HG02642 (cell line): ENCODE measurements at regions not wholly inside any gene's neighbourhood (a gene's known extent, or its start where the extent isn't known, plus 50 kb on each side); places are given as distances from the start of the nearest gene placed in this dataset.
A peak's percentile ranks its signal among the peaks of the same experiment; 100 is the strongest.
"Not testable (repeated sequence)": the region's sequence is repeated elsewhere in the genome, so short reads cannot be mapped to it uniquely, and the experiment has no call there.

Experiments
- ATAC-seq: cut with Tn5 transposase; IDR thresholded peaks from one replicate; pipeline ENCODE4 v1.9.1; 2021; ENCODE audit warnings: mild to moderate bottlenecking; ENCODE audit not compliant: unreplicated experiment, poor library complexity

- no peak for ATAC-seq
Measured at GRCh38 chr3:168806871-168807270, 711.1 kb upstream of the GOLIM4 start.

- ATAC-seq, result no peak
Measured at GRCh38 chr3:168803536-168803935, 707.8 kb upstream of the GOLIM4 start.

DNA sequence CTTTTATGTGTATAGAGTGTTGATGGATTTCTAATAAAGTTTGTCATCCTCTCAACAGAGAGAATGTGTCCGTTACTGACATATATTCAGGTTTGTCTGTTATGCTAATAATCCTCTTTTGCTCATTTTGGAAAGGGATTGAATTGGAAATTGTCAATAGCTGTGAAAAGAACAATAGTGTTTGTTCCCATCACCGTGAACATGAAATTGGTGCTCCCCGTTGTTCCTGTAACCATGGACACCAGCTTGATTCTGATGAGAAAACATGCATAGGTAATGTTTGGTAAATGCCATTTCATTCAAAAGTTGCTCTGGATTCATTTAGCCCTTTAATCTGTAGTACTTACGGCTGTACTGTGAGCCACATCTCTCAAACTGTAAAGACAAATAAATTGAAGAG, 707.0 kb upstream of the GOLIM4 start:
- ATAC-seq, result no peak

GRCh38 chr3:168801794-168802193, 706.1 kb upstream of the GOLIM4 start:
- ATAC-seq, result no peak

DNA sequence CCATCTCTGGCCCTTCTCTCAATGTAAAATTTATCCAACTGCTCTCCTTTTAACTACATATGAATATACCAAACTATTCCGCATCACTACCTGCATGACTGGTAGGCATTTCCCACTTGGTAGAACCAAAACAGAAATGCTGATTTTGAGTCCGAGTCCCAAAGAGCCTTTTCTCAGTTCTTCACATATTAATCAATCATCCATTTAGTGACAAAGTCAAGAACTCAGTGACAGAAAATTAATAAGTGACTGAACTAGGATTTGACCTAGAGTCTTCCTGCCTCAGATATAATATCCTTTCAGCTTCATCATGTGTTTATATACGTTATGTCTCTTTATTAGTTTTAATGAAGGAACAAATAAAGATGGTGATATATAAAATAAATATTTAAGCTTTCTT, 700.6 kb upstream of the GOLIM4 start:
- no peak for ATAC-seq

DNA sequence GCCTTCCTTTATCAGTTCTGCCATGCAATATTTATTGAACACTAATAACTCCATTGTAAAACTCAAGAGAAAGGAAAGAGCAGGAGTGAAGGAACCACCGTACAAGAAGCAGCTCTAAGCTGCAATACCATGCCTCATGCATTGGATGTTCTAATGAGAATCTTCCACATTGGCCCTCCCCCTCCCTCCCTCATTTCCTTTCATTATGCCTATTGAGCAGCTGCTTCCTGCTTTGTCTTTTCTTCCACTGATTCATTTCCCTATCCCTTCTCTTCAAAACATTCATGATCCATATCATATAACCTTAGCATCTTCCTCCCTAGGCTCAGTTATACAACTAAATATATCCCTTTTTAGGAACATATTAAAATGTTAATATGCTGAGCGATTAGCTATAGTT, 698.7 kb upstream of the GOLIM4 start:
- ATAC-seq, result no peak

DNA sequence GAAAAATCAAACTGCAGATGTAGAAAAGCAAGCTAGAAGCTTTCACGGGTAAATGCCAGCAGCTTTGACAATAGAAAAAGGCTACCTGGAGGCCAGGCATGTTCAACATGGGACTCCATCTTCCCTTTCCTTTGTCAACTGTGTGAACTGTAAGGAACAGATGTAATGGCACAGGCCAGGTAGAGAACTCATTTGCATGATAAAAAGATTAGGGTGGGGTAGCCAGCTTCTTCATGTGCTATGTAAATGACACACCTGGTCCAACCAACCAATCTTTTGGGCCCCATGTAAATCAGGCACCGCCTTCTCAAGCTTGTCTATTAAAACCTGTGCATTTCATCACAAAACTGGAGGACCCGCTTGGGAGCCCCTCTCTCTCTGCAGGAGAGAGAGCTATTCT, 686.5 kb upstream of the GOLIM4 start:
- ATAC-seq, result no peak

GRCh38 chr3:168779970-168780645, 684.4 kb upstream of the GOLIM4 start:
- not testable (repeated sequence) for ATAC-seq

GRCh38 chr3:168753724-168754123, 658.0 kb upstream of the GOLIM4 start:
- no peak for ATAC-seq

DNA sequence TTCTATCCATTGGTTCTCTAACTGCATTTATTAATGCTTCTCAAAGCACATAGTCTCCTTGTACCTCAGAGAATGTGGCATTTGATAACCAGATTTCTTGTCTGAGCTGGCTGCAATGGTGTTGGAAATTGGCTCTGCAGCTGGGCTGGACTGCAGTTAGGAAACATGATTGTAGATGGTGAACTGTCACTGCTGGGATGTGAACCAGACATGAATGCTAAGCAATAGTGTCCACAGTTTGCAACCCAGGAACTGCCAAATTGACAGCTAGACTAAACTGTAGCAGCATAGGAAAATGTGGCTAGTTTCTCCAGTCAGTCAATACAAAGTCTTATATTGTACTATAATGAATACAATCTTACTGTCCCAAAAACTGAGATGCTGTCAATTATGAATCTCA, 656.6 kb upstream of the GOLIM4 start:
- ATAC-seq, result no peak

- ATAC-seq, result no peak
Measured at GRCh38 chr3:168747697-168748096, 652.0 kb upstream of the GOLIM4 start.

DNA sequence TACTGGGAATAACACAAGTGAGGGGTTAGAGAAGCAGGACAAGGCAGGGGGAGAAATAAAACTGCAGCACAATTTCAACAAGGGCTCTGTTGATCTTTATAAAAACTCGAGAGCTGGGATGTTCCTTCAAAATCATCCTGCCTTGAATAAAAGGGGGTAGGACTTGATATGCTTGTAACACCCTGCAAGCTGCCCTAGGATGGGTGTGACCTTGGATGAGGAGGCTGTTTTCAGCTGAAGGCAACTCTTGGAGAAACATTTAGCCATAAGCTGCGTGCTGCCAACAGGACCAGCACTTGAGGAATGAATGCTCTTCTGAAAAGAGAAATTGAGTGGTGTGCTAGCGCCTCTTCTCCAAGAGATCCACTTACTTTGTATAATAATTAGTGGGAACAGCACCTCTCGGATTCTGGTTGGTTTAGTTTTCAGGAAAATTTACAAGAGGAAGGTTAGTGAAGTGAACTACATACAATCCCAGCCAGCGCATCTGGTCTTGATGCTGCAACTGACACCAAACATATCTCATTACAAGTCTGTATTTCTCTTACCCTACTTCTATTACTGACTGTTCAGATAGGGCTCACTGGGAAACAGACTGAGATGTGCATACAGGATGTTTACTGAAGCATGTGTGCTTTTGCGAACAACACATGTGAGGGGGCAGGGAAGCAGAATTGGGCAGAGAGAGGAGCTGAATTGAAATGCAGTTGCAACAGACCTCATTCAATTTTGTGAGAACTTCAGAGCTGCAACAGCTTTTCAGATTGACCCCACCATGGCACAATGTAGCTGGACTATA, 643.0 kb upstream of the GOLIM4 start:
- no peak for ATAC-seq

DNA sequence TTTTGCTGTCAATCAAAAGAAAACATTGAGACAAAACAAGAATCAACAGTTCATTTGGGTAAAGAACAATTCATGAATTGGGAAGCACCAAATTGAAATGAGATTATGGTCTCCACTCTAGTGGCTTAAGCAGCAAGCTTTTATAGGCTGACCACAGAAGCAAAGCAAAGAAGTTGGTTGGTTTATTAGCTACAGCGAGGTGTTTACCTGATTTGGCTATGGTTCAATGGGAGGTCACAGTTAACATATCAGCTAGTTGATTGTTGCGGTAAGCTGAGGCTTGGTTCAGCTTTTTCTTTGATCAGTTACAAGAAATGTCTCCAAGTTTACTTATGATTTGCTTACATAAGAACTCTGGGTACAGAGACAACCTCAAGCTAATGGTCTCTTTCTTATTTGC, 640.5 kb upstream of the GOLIM4 start:
- ATAC-seq, result no peak

GRCh38 chr3:168730073-168730472, 634.3 kb upstream of the GOLIM4 start:
- ATAC-seq, result no peak

- ATAC-seq, result no peak
Measured at GRCh38 chr3:168722091-168722490, 626.4 kb upstream of the GOLIM4 start.

GRCh38 chr3:168714609-168715240, 619.0 kb upstream of the GOLIM4 start:
- ATAC-seq, result peak; percentile 95

- ATAC-seq, result no peak
Measured at GRCh38 chr3:168709073-168709472, 613.3 kb upstream of the GOLIM4 start.

GRCh38 chr3:168707900-168708299, 612.2 kb upstream of the GOLIM4 start:
- no peak for ATAC-seq

- ATAC-seq, result no peak
Measured at GRCh38 chr3:168705412-168705811, 609.7 kb upstream of the GOLIM4 start.

DNA sequence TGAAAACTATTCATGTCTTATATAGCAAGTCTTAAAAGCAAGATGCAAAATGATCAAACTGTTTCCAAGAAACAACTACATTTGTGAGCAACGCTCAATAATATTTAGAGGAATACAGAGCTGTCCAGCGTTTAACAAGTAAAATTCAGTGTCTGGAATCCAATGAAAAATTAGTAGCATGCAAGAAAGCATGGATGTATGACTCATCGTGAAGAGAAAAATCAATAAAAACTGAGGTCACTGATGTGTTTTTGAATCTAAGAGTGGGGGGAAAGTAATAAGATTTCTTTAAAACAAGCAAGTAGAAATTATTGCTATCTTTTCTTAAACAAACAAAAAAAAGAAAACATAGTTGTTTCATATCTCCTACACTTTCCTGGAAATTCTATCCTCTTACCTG, 600.3 kb upstream of the GOLIM4 start:
- ATAC-seq, result no peak

DNA sequence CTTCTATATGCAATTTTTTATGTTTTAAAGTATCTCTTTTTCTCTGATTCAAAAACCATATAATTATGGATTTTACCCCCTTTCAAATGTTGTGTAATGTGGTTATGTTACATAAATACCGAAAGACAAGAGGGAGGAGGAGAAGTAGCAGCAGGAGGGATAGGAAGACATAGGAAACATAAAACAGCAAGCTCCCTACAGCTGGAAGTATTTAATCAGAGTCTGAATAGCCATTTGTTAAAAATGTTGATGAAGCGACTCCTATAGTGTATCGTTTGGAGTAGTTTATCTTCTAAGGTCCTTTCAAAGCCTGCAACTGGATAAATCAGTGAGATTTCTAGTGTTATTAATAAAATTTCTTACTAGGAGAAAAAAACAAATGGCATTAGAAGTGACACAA, 598.1 kb upstream of the GOLIM4 start:
- ATAC-seq, result no peak
